BLaER1 (cell line): ENCODE measurements at regions not wholly inside any gene's neighbourhood (a gene's known extent, or its start where the extent isn't known, plus 50 kb on each side); places are given as distances from the start of the nearest gene placed in this dataset.

ENCODE experiments used
- H3K27ac ChIP-seq: shearing (Covaris generic); formaldehyde crosslinking; 2 replicates; pipeline ENCODE4 v1.8.1; 2022
- H3K27me3 ChIP-seq: shearing (Covaris generic); formaldehyde crosslinking; 2 replicates; pipeline ENCODE4 v1.8.1; 2022
- H3K36me3 ChIP-seq: shearing (Covaris generic); formaldehyde crosslinking; 2 replicates; pipeline ENCODE4 v1.8.1; 2022
- H3K4me1 ChIP-seq: shearing (Covaris generic); formaldehyde crosslinking; 2 replicates; pipeline ENCODE4 v1.8.1; 2022
- H3K4me2 ChIP-seq: shearing (Covaris generic); formaldehyde crosslinking; 2 replicates; pipeline ENCODE4 v1.8.1; 2022
- H3K4me3 ChIP-seq: shearing (Covaris generic); formaldehyde crosslinking; 2 replicates; pipeline ENCODE4 v1.8.1; 2022
- H3K9ac ChIP-seq: shearing (Covaris generic); formaldehyde crosslinking; 2 replicates; pipeline ENCODE4 v1.8.1; 2022
- H3K9me3 ChIP-seq: shearing (Covaris generic); formaldehyde crosslinking; 2 replicates; pipeline ENCODE4 v1.8.1; 2022
- H4K20me1 ChIP-seq: shearing (Covaris generic); formaldehyde crosslinking; 2 replicates; pipeline ENCODE4 v1.8.1; 2022
- Cebpa-rat ChIP-seq: shearing (Covaris generic); IDR thresholded peaks from 2 replicates; pipeline ENCODE4 v1.8.1; 2022

DNA sequence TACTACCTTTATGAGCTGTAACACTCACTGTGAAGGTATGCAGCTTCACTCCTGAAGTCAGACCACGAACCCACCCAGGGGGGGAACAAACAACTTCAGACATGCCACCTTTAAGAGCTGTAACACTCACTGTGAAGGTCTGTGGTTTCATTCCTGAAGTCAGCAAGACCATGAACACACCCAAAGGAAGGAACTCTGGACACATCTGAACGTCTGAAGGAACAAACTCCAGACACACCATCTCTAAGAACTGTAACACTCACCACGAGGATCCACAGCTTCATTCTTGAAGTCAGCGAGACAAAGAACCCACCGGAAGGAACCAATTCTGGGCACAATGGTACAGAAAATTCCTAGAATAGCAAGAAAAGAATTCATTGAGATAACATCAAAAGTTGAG, 1796.5 kb upstream of the MIR17HG start:
- Histone ChIP-seq H3K9ac (no peak overlapping the region), H3K4me2 (no peak overlapping the region), H3K4me1 (no peaks in the 10 kb centered on the region), H3K9me3 (no peaks in the 10 kb centered on the region), H3K27ac (no peak overlapping the region), H3K4me3 (no peak overlapping the region), H4K20me1 (no peaks in the 10 kb centered on the region), H3K27me3 (no peaks in the 10 kb centered on the region), H3K36me3 (no peaks in the 10 kb centered on the region)
- no peak for TF ChIP-seq Cebpa-rat

DNA sequence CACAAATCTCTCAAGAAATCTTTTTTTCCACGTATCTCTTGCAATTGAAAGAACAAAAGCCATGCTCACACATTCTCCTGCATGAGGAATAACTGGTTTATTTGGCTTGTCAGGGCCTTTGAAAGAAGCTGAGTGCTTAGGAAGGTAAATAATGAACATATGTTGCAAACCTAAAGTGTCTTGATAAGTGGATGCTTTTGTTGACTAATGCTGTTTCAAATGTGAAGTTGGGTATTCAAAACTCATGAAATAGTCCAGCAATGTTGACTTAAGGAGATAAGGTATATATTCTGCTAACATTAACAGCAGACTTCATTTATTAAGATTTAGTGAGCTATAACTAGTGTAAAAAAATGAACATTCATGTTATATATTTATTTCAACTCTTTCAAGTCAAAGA, 1792.7 kb upstream of the MIR17HG start:
- Histone ChIP-seq H3K9ac (no peak overlapping the region), H3K4me2 (no peak overlapping the region), H3K36me3 (no peaks in the 10 kb centered on the region), H3K27me3 (no peaks in the 10 kb centered on the region), H3K4me3 (no peak overlapping the region), H4K20me1 (no peaks in the 10 kb centered on the region), H3K9me3 (no peaks in the 10 kb centered on the region), H3K4me1 (no peaks in the 10 kb centered on the region), H3K27ac (no peak overlapping the region)
- no peak for TF ChIP-seq Cebpa-rat

DNA sequence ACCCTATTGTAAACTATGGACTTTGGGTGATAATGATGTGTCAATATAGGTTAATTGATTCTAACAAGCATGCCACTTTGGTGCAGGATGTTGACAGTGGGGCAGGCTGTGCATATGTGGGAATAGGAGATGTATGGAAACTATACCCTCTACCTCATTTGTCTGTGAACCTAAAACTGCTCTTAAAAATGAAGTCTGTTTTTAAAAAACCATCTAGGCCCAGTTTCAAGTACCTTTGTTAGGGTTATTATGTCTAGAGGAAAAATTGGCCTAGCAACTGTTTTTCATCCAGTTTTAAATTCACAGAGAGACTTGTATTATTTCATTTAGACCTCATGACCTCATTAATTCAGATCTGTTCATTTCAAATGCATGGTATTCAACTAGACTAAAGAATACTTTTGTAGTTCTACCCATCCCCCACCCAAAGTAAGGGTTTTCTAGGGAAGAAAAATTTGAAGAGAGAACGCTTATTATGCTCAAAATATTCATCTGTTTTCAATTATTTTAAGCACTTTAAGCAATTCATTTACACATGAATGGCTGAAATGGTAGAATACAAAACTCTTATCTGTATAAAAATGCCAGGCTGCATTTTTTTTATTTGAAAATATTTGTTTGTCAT, 1781.9 kb upstream of the MIR17HG start:
- no peak overlapping the region for H3K9ac ChIP-seq
- no peak for TF ChIP-seq Cebpa-rat
- H3K4me1 ChIP-seq: no peaks in the 10 kb centered on the region
- H3K4me2 ChIP-seq: no peak overlapping the region
- no peaks in the 10 kb centered on the region for H4K20me1 ChIP-seq
- H3K27ac ChIP-seq: no peak overlapping the region
- H3K9me3 ChIP-seq: no peaks in the 10 kb centered on the region
- no peaks in the 10 kb centered on the region for H3K27me3 ChIP-seq
- no peak overlapping the region for H3K4me3 ChIP-seq
- H3K36me3 ChIP-seq: no peaks in the 10 kb centered on the region

DNA sequence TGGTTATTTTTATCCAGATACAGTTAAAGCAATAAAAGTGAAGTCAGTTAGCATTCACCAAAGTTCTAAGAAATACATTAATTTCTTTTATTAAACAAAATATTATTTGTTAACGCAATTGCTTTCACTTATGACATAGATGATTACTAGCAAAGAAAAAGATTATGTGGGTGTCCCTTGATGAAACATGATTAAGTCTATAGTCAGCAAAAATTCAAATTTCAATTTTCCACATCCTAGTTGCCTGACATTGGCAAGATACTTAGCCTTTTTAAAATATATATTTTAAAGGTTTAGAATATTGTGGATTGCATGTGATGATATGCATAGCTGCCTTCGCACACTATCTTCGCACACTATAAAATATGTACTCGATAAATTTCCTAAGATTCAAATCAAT, 1780.5 kb upstream of the MIR17HG start:
- Histone ChIP-seq H3K27me3 (no peaks in the 10 kb centered on the region), H3K4me1 (no peaks in the 10 kb centered on the region), H3K36me3 (no peaks in the 10 kb centered on the region), H3K9ac (no peak overlapping the region), H3K9me3 (0 out of 2 replicates have a peak, but pooled peaks cover 5% of the 10 kb centered on the region), H3K4me3 (no peak overlapping the region), H4K20me1 (no peaks in the 10 kb centered on the region), H3K4me2 (no peak overlapping the region), H3K27ac (no peak overlapping the region)
- no peak for TF ChIP-seq Cebpa-rat

DNA sequence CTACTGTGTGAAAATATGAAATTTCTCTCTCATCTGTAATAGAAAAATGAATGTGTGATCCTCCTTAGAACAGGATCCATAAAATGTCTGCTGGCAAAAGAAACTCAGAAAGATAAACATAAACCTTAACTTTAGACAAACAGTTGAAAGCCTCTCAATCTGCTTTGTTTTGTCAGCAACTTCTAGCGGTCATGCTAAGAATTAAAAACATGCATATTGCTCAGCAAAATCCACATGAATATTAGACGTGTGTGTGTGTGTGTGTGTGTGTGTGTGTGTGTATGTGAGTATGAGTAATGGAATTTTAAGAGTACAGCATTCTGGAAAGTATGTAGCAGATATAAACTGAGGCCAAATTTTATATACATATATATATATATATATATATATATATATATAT, 1779.2 kb upstream of the MIR17HG start:
- H4K20me1 ChIP-seq: no peaks in the 10 kb centered on the region
- H3K4me3 ChIP-seq: no peak overlapping the region
- 0 out of 2 replicates have a peak, but pooled peaks cover 5% of the 10 kb centered on the region for H3K9me3 ChIP-seq
- H3K27ac ChIP-seq: no peak overlapping the region
- H3K27me3 ChIP-seq: no peaks in the 10 kb centered on the region
- no peaks in the 10 kb centered on the region for H3K36me3 ChIP-seq
- H3K9ac ChIP-seq: no peak overlapping the region
- no peaks in the 10 kb centered on the region for H3K4me1 ChIP-seq
- H3K4me2 ChIP-seq: no peak overlapping the region
- TF ChIP-seq Cebpa-rat: no peak

DNA sequence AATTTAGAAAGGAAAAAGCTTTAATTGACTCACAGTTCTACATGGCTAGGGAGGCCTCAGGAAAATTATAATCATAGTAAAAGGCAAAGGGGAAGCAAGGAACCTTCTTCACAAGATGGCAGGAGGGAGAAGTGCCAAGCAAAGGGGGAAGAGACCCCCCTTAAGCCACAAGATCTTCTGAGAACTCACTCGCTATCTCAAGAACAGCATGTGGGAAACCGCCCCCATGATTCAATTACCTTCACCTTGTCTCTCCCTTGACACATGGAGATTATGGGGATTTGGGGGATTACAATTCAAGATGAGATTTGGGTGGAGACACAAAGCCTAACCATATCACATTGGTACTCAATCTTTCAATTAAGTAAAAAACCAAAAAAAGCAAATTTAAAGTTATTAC, 1778.7 kb upstream of the MIR17HG start:
- Histone ChIP-seq H4K20me1 (no peaks in the 10 kb centered on the region), H3K4me3 (no peak overlapping the region), H3K4me1 (no peaks in the 10 kb centered on the region), H3K9me3 (0 out of 2 replicates have a peak, but pooled peaks cover 5% of the 10 kb centered on the region), H3K4me2 (no peak overlapping the region), H3K36me3 (no peaks in the 10 kb centered on the region), H3K27me3 (no peaks in the 10 kb centered on the region), H3K9ac (no peak overlapping the region), H3K27ac (no peak overlapping the region)
- TF ChIP-seq Cebpa-rat: no peak

DNA sequence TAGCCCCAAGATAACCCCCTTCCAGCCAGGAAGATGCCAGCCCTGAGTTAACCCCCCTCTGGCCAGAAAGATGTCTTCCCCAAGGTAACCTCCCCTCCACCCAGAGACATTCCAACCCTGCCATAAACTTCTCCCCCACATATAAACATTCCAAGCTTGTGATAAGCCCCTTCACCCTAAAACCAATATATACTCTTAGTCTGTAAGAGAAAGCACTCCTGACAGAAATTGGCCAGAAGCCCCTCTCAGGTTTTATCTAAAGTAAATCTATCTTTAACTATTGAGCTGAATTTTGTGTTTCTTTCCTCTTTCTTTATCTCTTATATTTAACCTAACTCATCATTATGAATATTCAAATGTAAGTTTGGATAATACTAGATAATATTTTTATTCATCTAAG, 1775.8 kb upstream of the MIR17HG start:
- H3K4me3 ChIP-seq: no peak overlapping the region
- TF ChIP-seq Cebpa-rat: no peak

DNA sequence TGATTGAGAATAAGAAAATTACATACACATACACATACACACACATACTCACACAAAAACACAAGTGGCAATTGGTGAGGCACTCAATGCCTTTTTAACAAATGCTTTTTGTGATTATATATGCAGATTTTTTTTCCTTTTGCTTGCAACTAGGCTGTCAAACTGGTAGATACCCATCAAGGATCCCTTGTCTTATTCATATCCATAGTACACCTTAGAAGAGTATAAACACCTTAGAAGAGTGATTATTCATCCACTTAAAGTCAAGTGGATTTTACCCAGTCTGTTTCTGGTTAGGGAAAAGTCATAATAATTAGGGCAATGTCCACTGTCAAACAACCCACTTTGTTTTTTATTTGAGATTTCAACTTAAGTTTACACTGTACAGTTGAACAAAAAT, 1773.4 kb upstream of the MIR17HG start:
- no peak for TF ChIP-seq Cebpa-rat

More for the DNA sequence above, 1775.8 kb upstream of the MIR17HG start:
- Histone ChIP-seq H3K9ac (no peak overlapping the region), H3K4me1 (no peaks in the 10 kb centered on the region), H3K9me3 (0 out of 2 replicates have a peak, but pooled peaks cover 5% of the 10 kb centered on the region), H3K4me2 (no peak overlapping the region), H4K20me1 (no peaks in the 10 kb centered on the region), H3K27me3 (no peaks in the 10 kb centered on the region), H3K36me3 (no peaks in the 10 kb centered on the region), H3K27ac (no peak overlapping the region)

DNA sequence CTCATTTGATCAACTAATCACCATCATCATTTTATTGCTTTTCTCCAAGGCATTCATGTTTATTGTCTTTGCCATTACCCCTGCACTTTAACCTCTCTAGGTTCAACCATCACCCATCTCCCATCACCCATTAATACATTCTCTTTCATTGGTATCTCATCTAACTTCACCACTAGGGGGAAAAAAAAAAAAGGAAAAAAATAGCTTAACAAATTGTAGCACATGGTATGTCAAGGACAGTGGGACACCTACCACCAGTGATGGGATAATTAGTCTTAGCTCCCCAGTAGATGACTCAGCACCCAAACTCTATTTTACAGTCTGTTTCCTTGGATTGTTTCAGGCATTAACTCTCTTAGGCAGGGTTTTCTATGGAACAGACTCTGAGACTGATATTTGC, 1770.2 kb upstream of the MIR17HG start:
- Histone ChIP-seq H3K9ac (no peak overlapping the region), H3K4me2 (no peak overlapping the region), H3K27ac (no peak overlapping the region), H3K4me3 (no peak overlapping the region), H3K4me1 (no peaks in the 10 kb centered on the region), H3K9me3 (no peaks in the 10 kb centered on the region), H4K20me1 (no peaks in the 10 kb centered on the region), H3K36me3 (no peaks in the 10 kb centered on the region), H3K27me3 (no peaks in the 10 kb centered on the region)
- TF ChIP-seq Cebpa-rat: no peak

More for the DNA sequence above, 1773.4 kb upstream of the MIR17HG start:
- Histone ChIP-seq H4K20me1 (no peaks in the 10 kb centered on the region), H3K9me3 (0 out of 2 replicates have a peak, but pooled peaks cover 5% of the 10 kb centered on the region), H3K4me2 (no peak overlapping the region), H3K4me1 (no peaks in the 10 kb centered on the region), H3K27me3 (no peaks in the 10 kb centered on the region), H3K9ac (no peak overlapping the region), H3K4me3 (no peak overlapping the region), H3K36me3 (no peaks in the 10 kb centered on the region), H3K27ac (no peak overlapping the region)

DNA sequence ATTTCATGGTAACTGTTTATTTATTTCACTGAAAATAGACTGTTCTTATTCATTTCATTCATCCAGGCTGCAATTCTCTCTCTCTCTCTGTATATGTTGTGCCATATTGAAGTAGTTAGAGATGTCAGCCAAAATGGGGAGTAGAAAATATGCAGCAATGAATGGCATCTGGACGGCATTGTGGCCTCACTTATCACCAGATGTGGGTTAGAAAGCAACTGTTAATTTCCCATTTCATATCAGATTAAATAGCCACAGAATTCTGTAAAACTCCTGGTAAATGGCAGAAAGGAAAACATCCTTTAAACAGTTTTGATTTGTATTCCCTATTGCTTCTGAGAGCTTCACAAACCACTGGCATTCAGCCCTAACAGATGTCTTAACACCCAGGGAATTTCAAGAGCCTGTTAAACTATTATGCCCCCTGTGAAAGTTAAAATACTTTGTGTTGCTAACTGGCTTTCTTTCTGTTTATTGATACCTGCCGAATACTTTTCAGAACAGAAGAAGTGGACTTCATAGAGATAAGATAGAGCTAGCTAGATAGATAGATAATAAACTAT, 1763.3 kb upstream of the MIR17HG start:
- H3K36me3 ChIP-seq: no peaks in the 10 kb centered on the region
- no peak for TF ChIP-seq Cebpa-rat
- H4K20me1 ChIP-seq: no peaks in the 10 kb centered on the region
- no peak overlapping the region for H3K4me2 ChIP-seq
- no peaks in the 10 kb centered on the region for H3K4me1 ChIP-seq
- H3K27me3 ChIP-seq: no peaks in the 10 kb centered on the region
- H3K4me3 ChIP-seq: no peak overlapping the region
- H3K9me3 ChIP-seq: no peaks in the 10 kb centered on the region
- no peak overlapping the region for H3K27ac ChIP-seq
- H3K9ac ChIP-seq: no peak overlapping the region
